PC-9 (cell line): ENCODE measurements at regions not wholly inside any gene's neighbourhood (a gene's known extent, or its start where the extent isn't known, plus 50 kb on each side); places are given as distances from the start of the nearest gene placed in this dataset.

ENCODE experiments used
- BruUV-seq: library from RNA; stranded (reverse); fragments of 400-500 nt; replicated peaks from 2 replicates; lab custom pipeline; 2021; lab: Mats Ljungman, UMichigan
- CTCF ChIA-PET: fragments of 300-600 bp; sonication (Branson Sonifier 250); formaldehyde crosslinking; loops from one replicate; lab custom pipeline; 2022; ENCODE audit warnings: antibody characterized with exemption; lab: Charles Lee
- POLR2A ChIA-PET: fragments of 300-600 bp; sonication (Branson Sonifier 250); formaldehyde crosslinking; loops from one replicate; lab custom pipeline; 2022; ENCODE audit warnings: antibody characterized with exemption; ENCODE audit not compliant: unreplicated experiment; lab: Charles Lee
- DNase-seq, 2 experiments: peaks; one replicate each; pipeline versions ENCODE4 v3.0.0 to v3.0.0-alpha.2; 2015 to 2022; ENCODE audit warnings: mixed read lengths in 1 of 2
- H2AFZ ChIP-seq: fragments of 200-600 bp; sonication (generic); 2 replicates; pipeline ENCODE4 v1.8.1; 2017; ENCODE audit warnings: antibody characterized with exemption
- H3F3A ChIP-seq: fragments of 200-600 bp; sonication (generic); 2 replicates; pipeline ENCODE4 v1.8.1; 2017; ENCODE audit warnings: antibody characterized with exemption, mild to moderate bottlenecking, low read depth; ENCODE audit not compliant: insufficient read depth
- H3K27ac ChIP-seq: fragments of 200-600 bp; sonication (generic); 2 replicates; pipeline ENCODE4 v1.6.1; 2016; ENCODE audit warnings: mixed run types
- H3K27me3 ChIP-seq: fragments of 200-600 bp; sonication (generic); 2 replicates; pipeline ENCODE4 v1.6.1; 2016; ENCODE audit warnings: low read depth, mixed run types; ENCODE audit not compliant: insufficient read depth
- H3K36me3 ChIP-seq: fragments of 200-600 bp; sonication (generic); 2 replicates; pipeline ENCODE4 v1.6.1; 2016; ENCODE audit warnings: low read depth, mixed run types
- H3K4me1 ChIP-seq: fragments of 200-600 bp; sonication (generic); replicated peaks from 2 replicates; pipeline ENCODE4 v1.6.1; 2016; ENCODE audit warnings: mixed run types; ENCODE audit not compliant: insufficient read depth
- H3K4me2 ChIP-seq: fragments of 200-600 bp; sonication (generic); 2 replicates; pipeline ENCODE4 v1.6.1; 2017; ENCODE audit warnings: mixed run types
- H3K4me3 ChIP-seq: fragments of 200-600 bp; sonication (generic); 2 replicates; pipeline ENCODE4 v1.6.1; 2016; ENCODE audit warnings: mixed run types
- H3K79me2 ChIP-seq: fragments of 200-600 bp; sonication (generic); 2 replicates; pipeline ENCODE4 v1.6.1; 2017; ENCODE audit warnings: low read depth, mixed run types
- H3K9me2 ChIP-seq: fragments of 200-600 bp; sonication (generic); 2 replicates; pipeline ENCODE4 v1.8.1; 2017; ENCODE audit warnings: mild to moderate bottlenecking; ENCODE audit not compliant: insufficient read depth
- H3K9me3 ChIP-seq: fragments of 200-600 bp; sonication (generic); 2 replicates; pipeline ENCODE4 v1.8.1; 2016; ENCODE audit warnings: low read depth; ENCODE audit not compliant: insufficient read depth
- H4K20me1 ChIP-seq: fragments of 200-600 bp; sonication (generic); 2 replicates; pipeline ENCODE4 v1.8.1; 2017; ENCODE audit not compliant: insufficient read depth
- EZH2 ChIP-seq: fragments of 200-600 bp; sonication (generic); IDR thresholded peaks from 2 replicates; pipeline ENCODE4 v1.8.0; 2017; ENCODE audit warnings: antibody characterized with exemption, low read depth
- intact Hi-C: fragments of 100-400 bp; cut with micrococcal nuclease; formaldehyde crosslinking; loops from one replicate; pipeline ENCODE4 v1.10.0; 2022; ENCODE audit not compliant: unreplicated experiment
- TF ChIP-seq, protein P1 (sequence below): fragments of 200-600 bp; sonication (generic); conservative IDR thresholded peaks from 2 replicates; pipeline ENCODE4 v1.6.1; 2017; ENCODE audit warnings: mixed run types, antibody characterized with exemption, mild to moderate bottlenecking, moderate library complexity

DNA sequence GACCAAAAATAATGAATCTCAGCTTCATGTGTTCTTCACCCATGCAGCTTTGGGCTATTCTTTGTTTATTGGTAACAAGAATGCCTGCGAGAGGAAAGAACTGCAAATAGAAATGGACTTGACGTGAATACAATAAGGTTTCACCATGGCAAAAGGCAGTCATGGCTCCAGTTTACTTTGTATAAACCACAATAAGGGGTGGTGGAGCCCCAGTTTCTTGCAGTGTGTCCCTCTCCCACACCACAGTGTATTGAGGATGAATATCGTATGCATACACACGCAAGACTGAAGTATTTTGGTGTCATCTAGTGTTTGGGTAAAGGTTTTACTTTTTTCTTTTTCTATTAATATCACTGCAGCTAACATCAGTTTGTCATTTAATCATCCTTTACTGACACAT lies 159.7 kb upstream of the CNTN4 start:
- CTCF ChIA-PET = no interaction called here

GRCh38 chr3:1942781-1943180 lies 155.9 kb upstream of the CNTN4 start:
- H4K20me1 ChIP-seq = no peaks in the 10 kb centered on the region

More for the DNA sequence above, 159.7 kb upstream of the CNTN4 start:
- Histone ChIP-seq H2AFZ (no peak overlapping the region), H3K9me3 (no peaks in the 10 kb centered on the region), H3K27me3 (no peaks in the 10 kb centered on the region), H3F3A (no peaks in the 10 kb centered on the region), H4K20me1 (no peaks in the 10 kb centered on the region), H3K4me2 (no peak overlapping the region), H3K36me3 (no peaks in the 10 kb centered on the region), H3K9me2 (no peaks in the 10 kb centered on the region), H3K27ac (no peak overlapping the region), H3K79me2 (no peaks in the 10 kb centered on the region), H3K4me3 (no peak overlapping the region), H3K4me1 (no peaks in the 10 kb centered on the region)
- POLR2A ChIA-PET = no interaction called here
- DNase-seq = no peak
- BruUV-seq = no TSS peak
- no peak for TF ChIP-seq EZH2
- TF ChIP-seq, protein P1, sequence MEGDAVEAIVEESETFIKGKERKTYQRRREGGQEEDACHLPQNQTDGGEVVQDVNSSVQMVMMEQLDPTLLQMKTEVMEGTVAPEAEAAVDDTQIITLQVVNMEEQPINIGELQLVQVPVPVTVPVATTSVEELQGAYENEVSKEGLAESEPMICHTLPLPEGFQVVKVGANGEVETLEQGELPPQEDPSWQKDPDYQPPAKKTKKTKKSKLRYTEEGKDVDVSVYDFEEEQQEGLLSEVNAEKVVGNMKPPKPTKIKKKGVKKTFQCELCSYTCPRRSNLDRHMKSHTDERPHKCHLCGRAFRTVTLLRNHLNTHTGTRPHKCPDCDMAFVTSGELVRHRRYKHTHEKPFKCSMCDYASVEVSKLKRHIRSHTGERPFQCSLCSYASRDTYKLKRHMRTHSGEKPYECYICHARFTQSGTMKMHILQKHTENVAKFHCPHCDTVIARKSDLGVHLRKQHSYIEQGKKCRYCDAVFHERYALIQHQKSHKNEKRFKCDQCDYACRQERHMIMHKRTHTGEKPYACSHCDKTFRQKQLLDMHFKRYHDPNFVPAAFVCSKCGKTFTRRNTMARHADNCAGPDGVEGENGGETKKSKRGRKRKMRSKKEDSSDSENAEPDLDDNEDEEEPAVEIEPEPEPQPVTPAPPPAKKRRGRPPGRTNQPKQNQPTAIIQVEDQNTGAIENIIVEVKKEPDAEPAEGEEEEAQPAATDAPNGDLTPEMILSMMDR = no peak
- intact Hi-C loops = no loop called here

DNA sequence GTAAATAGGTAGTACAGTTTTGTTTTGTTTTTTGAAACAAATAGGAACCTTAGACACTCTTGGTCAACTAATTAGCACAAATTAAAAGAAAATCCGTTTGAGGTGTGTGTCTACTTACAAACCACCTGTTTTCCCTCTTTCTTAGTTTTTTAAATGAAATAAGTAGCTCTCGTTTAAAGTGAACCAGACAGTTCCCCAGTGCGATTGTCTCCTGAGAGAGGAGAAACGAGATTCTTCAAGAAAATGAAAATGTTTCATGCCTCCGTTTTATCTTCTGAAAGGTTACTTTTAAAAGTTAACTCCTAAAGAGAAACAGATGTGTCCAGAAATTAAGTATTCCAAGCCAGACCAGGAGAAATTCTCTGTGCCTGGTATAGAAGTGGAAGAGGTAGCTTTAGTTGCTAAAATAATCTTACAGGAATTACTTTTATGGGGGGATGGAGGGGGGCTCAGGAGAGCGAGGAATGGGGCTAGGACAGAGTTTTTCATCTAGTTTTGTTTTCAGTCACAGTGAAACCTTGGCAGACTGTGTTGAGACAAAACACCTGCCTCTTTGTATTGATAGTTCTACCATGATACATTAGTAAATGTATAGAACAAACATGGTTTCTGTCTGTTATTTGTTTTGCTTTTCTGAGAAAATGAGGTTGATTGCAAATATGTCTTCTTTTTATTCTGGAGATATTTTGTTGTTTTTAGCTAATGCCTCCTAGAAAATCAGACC lies 155.1 kb upstream of the CNTN4 start:
- TF ChIP-seq EZH2 = no peak
- TF ChIP-seq, protein P1 = no peak
- POLR2A ChIA-PET = no interaction called here
- H3K4me3 ChIP-seq = no peak overlapping the region
- intact Hi-C loops = no loop called here
- no peaks in the 10 kb centered on the region for H3K79me2 ChIP-seq
- H3K27me3 ChIP-seq = no peaks in the 10 kb centered on the region
- no peak overlapping the region for H3K27ac ChIP-seq
- H3K4me1 ChIP-seq = no peaks in the 10 kb centered on the region
- BruUV-seq = no TSS peak
- H3F3A ChIP-seq = no peaks in the 10 kb centered on the region
- no peaks in the 10 kb centered on the region for H3K9me2 ChIP-seq
- no peak for DNase-seq
- no peak overlapping the region for H2AFZ ChIP-seq
- no peaks in the 10 kb centered on the region for H3K9me3 ChIP-seq
- no peaks in the 10 kb centered on the region for H4K20me1 ChIP-seq
- no peaks in the 10 kb centered on the region for H3K36me3 ChIP-seq
- no peak overlapping the region for H3K4me2 ChIP-seq
- CTCF ChIA-PET = no interaction called here

More at GRCh38 chr3:1942781-1943180, 155.9 kb upstream of the CNTN4 start:
- CTCF ChIA-PET = no interaction called here
- DNase-seq = no peak
- Histone ChIP-seq H3K4me3 (no peak overlapping the region), H3K9me2 (no peaks in the 10 kb centered on the region), H3K79me2 (no peaks in the 10 kb centered on the region), H3K36me3 (no peaks in the 10 kb centered on the region), H3K9me3 (no peaks in the 10 kb centered on the region), H3K27me3 (no peaks in the 10 kb centered on the region), H3K4me2 (no peak overlapping the region), H3K4me1 (no peaks in the 10 kb centered on the region), H3K27ac (no peak overlapping the region), H2AFZ (no peak overlapping the region), H3F3A (no peaks in the 10 kb centered on the region)
- POLR2A ChIA-PET = no interaction called here
- intact Hi-C loops = no loop called here
- BruUV-seq = no TSS peak
- TF ChIP-seq, protein P1 = no peak
- TF ChIP-seq EZH2 = no peak
